ENCODE measurements at regions not wholly inside any gene's neighbourhood (a gene's known extent, or its start where the extent isn't known, plus 50 kb on each side); places are given as distances from the start of the nearest gene placed in this dataset.

DNA sequence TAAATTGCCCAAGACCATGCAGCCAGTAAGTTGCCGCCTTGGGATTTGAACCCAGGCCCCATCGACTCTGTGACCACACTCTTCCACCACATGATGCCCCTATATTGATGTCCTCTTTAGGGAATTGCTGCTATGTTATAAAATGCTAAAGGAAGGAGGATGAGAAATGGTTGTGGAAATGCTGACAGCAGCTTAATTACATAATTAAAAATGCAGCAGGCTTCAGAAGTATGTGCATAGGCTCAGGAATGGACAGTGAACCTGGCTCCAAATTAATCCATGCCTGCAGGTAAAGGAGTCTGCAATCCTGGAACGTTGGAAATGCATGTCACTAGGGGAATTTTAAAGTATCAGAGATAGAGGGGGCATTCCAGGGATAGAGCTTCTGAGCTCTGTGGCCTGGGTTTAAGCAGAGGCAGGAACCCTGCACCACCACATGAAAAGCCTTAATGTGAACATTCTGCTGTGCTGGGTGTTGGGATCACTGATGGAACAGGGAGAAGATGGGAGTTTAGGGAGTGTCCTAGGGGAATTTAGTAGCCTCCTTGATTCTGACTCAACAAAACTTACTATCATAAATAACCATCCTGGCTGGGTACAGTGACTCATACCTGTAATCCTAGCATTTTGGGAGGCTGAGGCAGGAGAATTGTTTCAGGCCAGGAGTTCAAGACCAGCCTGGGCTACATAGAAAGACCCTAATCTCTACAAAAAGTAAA, 76.1 kb upstream of the CCDC85A start:
- H3K79me2 ChIP-seq (ENCODE audit: control insufficient read depth, insufficient read depth, low read length) = no peaks in the 10 kb centered on the region
- Mint-ChIP-seq H3K4me1 (no peaks in the 10 kb centered on the region), H3K27me3 (peaks cover 9% of the 10 kb centered on the region), H3K27ac (no peak overlapping the region), H3K9me3 (ENCODE audit: insufficient read depth) (no peaks in the 10 kb centered on the region), H3K4me3 (no peak overlapping the region)
- H3K27ac ChIP-seq (ENCODE audit: low read length in 2 of 2) = no peak overlapping the region
- intact Hi-C loops (cut with micrococcal nuclease) = no loop called here
- no peak for TF ChIP-seq EZH2 (IDR thresholded peaks at IDR 0.05; ENCODE audit: borderline replicate concordance, insufficient read depth, low read depth, low read length, poor library complexity, severe bottlenecking)
- TF ChIP-seq, protein P1, sequence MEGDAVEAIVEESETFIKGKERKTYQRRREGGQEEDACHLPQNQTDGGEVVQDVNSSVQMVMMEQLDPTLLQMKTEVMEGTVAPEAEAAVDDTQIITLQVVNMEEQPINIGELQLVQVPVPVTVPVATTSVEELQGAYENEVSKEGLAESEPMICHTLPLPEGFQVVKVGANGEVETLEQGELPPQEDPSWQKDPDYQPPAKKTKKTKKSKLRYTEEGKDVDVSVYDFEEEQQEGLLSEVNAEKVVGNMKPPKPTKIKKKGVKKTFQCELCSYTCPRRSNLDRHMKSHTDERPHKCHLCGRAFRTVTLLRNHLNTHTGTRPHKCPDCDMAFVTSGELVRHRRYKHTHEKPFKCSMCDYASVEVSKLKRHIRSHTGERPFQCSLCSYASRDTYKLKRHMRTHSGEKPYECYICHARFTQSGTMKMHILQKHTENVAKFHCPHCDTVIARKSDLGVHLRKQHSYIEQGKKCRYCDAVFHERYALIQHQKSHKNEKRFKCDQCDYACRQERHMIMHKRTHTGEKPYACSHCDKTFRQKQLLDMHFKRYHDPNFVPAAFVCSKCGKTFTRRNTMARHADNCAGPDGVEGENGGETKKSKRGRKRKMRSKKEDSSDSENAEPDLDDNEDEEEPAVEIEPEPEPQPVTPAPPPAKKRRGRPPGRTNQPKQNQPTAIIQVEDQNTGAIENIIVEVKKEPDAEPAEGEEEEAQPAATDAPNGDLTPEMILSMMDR (IDR thresholded peaks at IDR 0.05) = no peak
- 60% methylated on average over 1 of the region's 3 CpGs for WGBS (ENCODE audit: insufficient coverage)
- H3K4me2 ChIP-seq (replicated peaks; ENCODE audit: low read depth, low read length, poor library complexity, severe bottlenecking) = no peak overlapping the region
- DNase-seq (no peak), ATAC-seq (ENCODE audit: low read depth) (no peak)
- CTCF ChIA-PET = no interaction called here
- H2AFZ ChIP-seq (ENCODE audit: insufficient read depth, low read depth, low read length, poor library complexity, severe bottlenecking) = no peak overlapping the region
- POLR2A ChIA-PET = no interaction called here
- H3K27me3 ChIP-seq (replicated peaks in 1 of 4; ENCODE audit: control extremely low read depth in 1 of 4, control insufficient read depth in 3 of 4, insufficient read depth in 4 of 4, low read length in 3 of 4) = no peaks in the 10 kb centered on the region
- no peak overlapping the region for H3K9ac ChIP-seq (ENCODE audit: low read length)
- H3K4me1 ChIP-seq (ENCODE audit: control insufficient read depth in 2 of 2, insufficient read depth in 2 of 2, low read length in 2 of 2) = no peaks in the 10 kb centered on the region
- no peak overlapping the region for H3K4me3 ChIP-seq (ENCODE audit: control extremely low read depth in 1 of 5, extremely low read depth in 1 of 5, insufficient read depth in 1 of 5, low read depth in 2 of 5, low read length in 4 of 5)
- no peaks in the 10 kb centered on the region for H4K20me1 ChIP-seq (ENCODE audit: control insufficient read depth, insufficient read depth, low read length, poor library complexity, severe bottlenecking)
- H3K36me3 ChIP-seq (replicated peaks in 1 of 2; ENCODE audit: control extremely low read depth in 1 of 2, control insufficient read depth in 1 of 2, extremely low read depth in 1 of 2, insufficient read depth in 2 of 2, low read length in 1 of 2) = no peaks in the 10 kb centered on the region
- H3K9me3 ChIP-seq (ENCODE audit: control extremely low read depth in 1 of 3, control insufficient read depth in 2 of 3, insufficient read depth in 1 of 3, low read length in 2 of 3) = no peaks in the 10 kb centered on the region

DNA sequence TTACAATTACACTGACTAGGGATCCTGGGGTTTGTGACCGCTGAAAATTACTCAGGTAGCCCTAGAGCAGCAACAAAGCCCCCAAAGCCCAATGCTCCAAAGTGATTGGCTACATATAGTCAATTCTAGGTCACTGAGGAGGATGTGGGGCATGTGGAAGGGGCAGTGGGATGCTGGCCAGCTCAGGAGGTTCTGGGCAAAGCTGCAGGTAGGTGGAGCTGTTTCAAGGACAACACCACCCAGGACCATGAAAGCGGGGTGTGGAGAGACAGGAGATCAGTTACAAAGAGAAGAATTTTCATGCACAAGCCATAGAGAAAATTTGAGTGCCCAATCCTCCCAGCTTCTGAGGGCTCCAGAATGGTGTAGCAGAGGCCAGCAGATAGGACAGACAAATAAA, 75.0 kb upstream of the CCDC85A start:
- CTCF ChIA-PET = no interaction called here
- Histone ChIP-seq H3K27ac (ENCODE audit: low read length in 2 of 2) (no peak overlapping the region), H3K79me2 (ENCODE audit: control insufficient read depth, insufficient read depth, low read length) (no peaks in the 10 kb centered on the region), H3K27me3 (replicated peaks in 1 of 4; ENCODE audit: control extremely low read depth in 1 of 4, control insufficient read depth in 3 of 4, insufficient read depth in 4 of 4, low read length in 3 of 4) (no peaks in the 10 kb centered on the region), H3K9ac (ENCODE audit: low read length) (no peak overlapping the region), H4K20me1 (ENCODE audit: control insufficient read depth, insufficient read depth, low read length, poor library complexity, severe bottlenecking) (no peaks in the 10 kb centered on the region), H3K4me3 (ENCODE audit: control extremely low read depth in 1 of 5, extremely low read depth in 1 of 5, insufficient read depth in 1 of 5, low read depth in 2 of 5, low read length in 4 of 5) (no peak overlapping the region), H3K36me3 (replicated peaks in 1 of 2; ENCODE audit: control extremely low read depth in 1 of 2, control insufficient read depth in 1 of 2, extremely low read depth in 1 of 2, insufficient read depth in 2 of 2, low read length in 1 of 2) (no peaks in the 10 kb centered on the region), H3K9me3 (ENCODE audit: control extremely low read depth in 1 of 3, control insufficient read depth in 2 of 3, insufficient read depth in 1 of 3, low read length in 2 of 3) (no peaks in the 10 kb centered on the region), H3K4me1 (ENCODE audit: control insufficient read depth in 2 of 2, insufficient read depth in 2 of 2, low read length in 2 of 2) (no peaks in the 10 kb centered on the region), H3K4me2 (replicated peaks; ENCODE audit: low read depth, low read length, poor library complexity, severe bottlenecking) (no peak overlapping the region), H2AFZ (ENCODE audit: insufficient read depth, low read depth, low read length, poor library complexity, severe bottlenecking) (no peak overlapping the region)
- H3K27me3 Mint-ChIP-seq = peaks cover 9% of the 10 kb centered on the region
- no peaks in the 10 kb centered on the region for H3K9me3 Mint-ChIP-seq (ENCODE audit: insufficient read depth)
- H3K27ac Mint-ChIP-seq = no peak overlapping the region
- no peak overlapping the region for H3K4me3 Mint-ChIP-seq
- POLR2A ChIA-PET = no interaction called here
- H3K4me1 Mint-ChIP-seq = no peaks in the 10 kb centered on the region
- DNase-seq (no peak), ATAC-seq (ENCODE audit: low read depth) (no peak)
- intact Hi-C loops (cut with micrococcal nuclease) = no loop called here
- TF ChIP-seq, protein P1 (IDR thresholded peaks at IDR 0.05) = no peak
- TF ChIP-seq EZH2 (IDR thresholded peaks at IDR 0.05; ENCODE audit: borderline replicate concordance, insufficient read depth, low read depth, low read length, poor library complexity, severe bottlenecking) = no peak
- 60% methylated on average over 2 of the region's 2 CpGs for WGBS (ENCODE audit: insufficient coverage)

All from B cell (primary cell).